ENCODE measurements at regions not wholly inside any gene's neighbourhood (a gene's known extent, or its start where the extent isn't known, plus 50 kb on each side); places are given as distances from the start of the nearest gene placed in this dataset.

GRCh38 chr5:2493356-2493755, 258.1 kb downstream of the IRX2 start:
- Mint-ChIP-seq H3K27me3 (ENCODE audit: insufficient read depth, unreplicated experiment) (no peaks in the 10 kb centered on the region), H3K36me3 (ENCODE audit: insufficient read depth, unreplicated experiment) (no peaks in the 10 kb centered on the region), H3K4me1 (ENCODE audit: insufficient read depth, unreplicated experiment) (no peaks in the 10 kb centered on the region), H3K4me3 (ENCODE audit: unreplicated experiment) (no peak overlapping the region), H3K27ac (ENCODE audit: low read depth, unreplicated experiment) (no peak overlapping the region), H3K9me3 (ENCODE audit: unreplicated experiment) (no peaks in the 10 kb centered on the region)
- CTCF ChIA-PET: no interaction called here
- POLR2A ChIA-PET: no interaction called here
- no TSS peak for BruUV-seq (replicated peaks)
- no peak for DNase-seq (ENCODE audit: unreplicated experiment)
- intact Hi-C loops (cut with micrococcal nuclease): no loop called here
- no peak for TF ChIP-seq CTCF (IDR thresholded peaks at IDR 0.05; ENCODE audit: unreplicated experiment)

GRCh38 chr5:2492476-2492875, 259.0 kb downstream of the IRX2 start:
- Mint-ChIP-seq H3K9me3 (ENCODE audit: unreplicated experiment) (no peaks in the 10 kb centered on the region), H3K4me1 (ENCODE audit: insufficient read depth, unreplicated experiment) (no peaks in the 10 kb centered on the region), H3K27me3 (ENCODE audit: insufficient read depth, unreplicated experiment) (no peaks in the 10 kb centered on the region), H3K36me3 (ENCODE audit: insufficient read depth, unreplicated experiment) (no peaks in the 10 kb centered on the region), H3K27ac (ENCODE audit: low read depth, unreplicated experiment) (no peak overlapping the region), H3K4me3 (ENCODE audit: unreplicated experiment) (no peak overlapping the region)
- no TSS peak for BruUV-seq (replicated peaks)
- ChIA-PET POLR2A (no interaction called here), CTCF (no interaction called here)
- intact Hi-C loops (cut with micrococcal nuclease): no loop called here
- no peak for DNase-seq (ENCODE audit: unreplicated experiment)
- TF ChIP-seq CTCF (IDR thresholded peaks at IDR 0.05; ENCODE audit: unreplicated experiment): no peak

GRCh38 chr5:2491846-2492245, 259.6 kb downstream of the IRX2 start:
- Mint-ChIP-seq H3K27me3 (ENCODE audit: insufficient read depth, unreplicated experiment) (no peaks in the 10 kb centered on the region), H3K4me3 (ENCODE audit: unreplicated experiment) (no peak overlapping the region), H3K4me1 (ENCODE audit: insufficient read depth, unreplicated experiment) (no peaks in the 10 kb centered on the region), H3K36me3 (ENCODE audit: insufficient read depth, unreplicated experiment) (no peaks in the 10 kb centered on the region), H3K9me3 (ENCODE audit: unreplicated experiment) (no peaks in the 10 kb centered on the region), H3K27ac (ENCODE audit: low read depth, unreplicated experiment) (no peak overlapping the region)
- DNase-seq (ENCODE audit: unreplicated experiment): no peak
- TF ChIP-seq CTCF (IDR thresholded peaks at IDR 0.05; ENCODE audit: unreplicated experiment): no peak
- POLR2A ChIA-PET: no interaction called here
- no TSS peak for BruUV-seq (replicated peaks)
- intact Hi-C loops (cut with micrococcal nuclease): no loop called here
- CTCF ChIA-PET: no interaction called here

- intact Hi-C loops (cut with micrococcal nuclease): no loop called here
- Mint-ChIP-seq H3K4me1 (ENCODE audit: insufficient read depth, unreplicated experiment) (no peaks in the 10 kb centered on the region), H3K4me3 (ENCODE audit: unreplicated experiment) (no peak overlapping the region), H3K27me3 (ENCODE audit: insufficient read depth, unreplicated experiment) (no peaks in the 10 kb centered on the region), H3K36me3 (ENCODE audit: insufficient read depth, unreplicated experiment) (no peaks in the 10 kb centered on the region), H3K27ac (ENCODE audit: low read depth, unreplicated experiment) (no peak overlapping the region), H3K9me3 (ENCODE audit: unreplicated experiment) (no peaks in the 10 kb centered on the region)
- DNase-seq (ENCODE audit: unreplicated experiment): no peak
- ChIA-PET CTCF (no interaction called here), POLR2A (no interaction called here)
- BruUV-seq (replicated peaks): no TSS peak
- TF ChIP-seq CTCF (IDR thresholded peaks at IDR 0.05; ENCODE audit: unreplicated experiment): no peak
These were observed 262.2 kb downstream of the IRX2 start for GRCh38 chr5:2489306-2489705.

All from MCF 10A (cell line).